GM18868 (cell line): ENCODE measurements at regions not wholly inside any gene's neighbourhood (a gene's known extent, or its start where the extent isn't known, plus 50 kb on each side); places are given as distances from the start of the nearest gene placed in this dataset.

Source experiments
- ATAC-seq: cut with Tn5 transposase; IDR thresholded peaks from one replicate; pipeline ENCODE4 v1.9.1; 2021; ENCODE audit warnings: mild to moderate bottlenecking, moderate library complexity; ENCODE audit not compliant: unreplicated experiment

GRCh38 chr2:220980966-220981675, 591.0 kb downstream of the EPHA4 start:
- ATAC-seq, result no peak

GRCh38 chr2:220981926-220982325, 590.2 kb downstream of the EPHA4 start:
- ATAC-seq, result no peak

DNA sequence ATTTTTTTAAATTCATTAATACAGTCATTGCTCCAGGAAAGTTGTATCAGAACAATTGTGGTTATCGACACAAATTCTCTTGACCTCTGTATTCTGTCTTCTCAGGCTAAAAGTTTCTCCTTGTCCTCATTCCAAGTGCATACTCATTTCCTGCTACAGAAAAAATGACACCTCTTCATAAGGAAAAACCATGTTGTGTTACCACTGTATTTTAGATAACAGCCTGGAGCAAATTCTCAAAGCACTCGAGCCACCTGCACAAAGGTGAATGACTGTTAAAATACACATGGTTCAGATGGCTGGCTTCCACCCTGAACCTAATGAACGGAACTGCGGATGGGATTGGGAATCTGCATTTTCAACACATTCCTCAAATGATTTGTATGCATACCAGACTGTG, 586.5 kb downstream of the EPHA4 start:
- no peak for ATAC-seq

DNA sequence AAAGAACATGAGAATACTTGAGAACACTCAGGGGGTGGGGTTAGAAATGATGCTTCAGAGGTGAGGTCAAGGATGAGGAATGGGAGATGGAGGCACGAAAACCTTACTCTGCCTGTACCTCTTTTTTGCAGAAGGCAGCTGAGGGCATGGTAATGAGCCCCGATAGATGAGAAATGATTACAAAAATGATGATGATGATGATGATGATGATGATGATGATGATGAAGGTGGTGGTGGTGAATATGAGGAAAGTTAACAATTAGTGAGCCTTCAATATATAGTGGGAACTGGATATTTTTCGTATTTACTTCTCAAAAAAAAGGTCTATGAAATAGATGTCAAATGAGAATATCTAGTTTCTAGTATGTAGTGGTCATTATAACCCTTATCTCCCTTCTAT, 584.3 kb downstream of the EPHA4 start:
- no peak for ATAC-seq

DNA sequence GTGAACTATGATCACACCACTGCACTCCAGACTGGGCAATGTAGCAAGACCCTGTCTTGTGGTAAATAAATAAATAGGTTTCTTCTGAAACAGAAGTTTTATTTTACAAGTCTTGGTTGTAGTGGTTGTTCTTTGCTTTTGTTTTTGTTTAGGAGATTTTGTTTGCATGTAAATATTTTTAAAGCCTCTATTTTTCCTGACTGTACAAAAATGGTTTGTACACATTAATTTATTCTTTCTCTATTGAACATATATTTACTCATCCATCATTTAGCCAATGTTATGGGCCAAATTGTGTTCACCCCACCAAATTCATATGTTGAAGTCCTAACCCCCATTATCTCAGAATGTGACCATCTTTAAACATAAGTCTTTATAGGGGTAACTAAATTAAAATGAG, 580.1 kb downstream of the EPHA4 start:
- no peak for ATAC-seq

- no peak for ATAC-seq
Observed at GRCh38 chr2:220994846-220995245, 577.3 kb downstream of the EPHA4 start.

- ATAC-seq, result no peak
Observed at GRCh38 chr2:220995581-220995980, 576.5 kb downstream of the EPHA4 start.

- ATAC-seq, result no peak
Observed at GRCh38 chr2:220998156-220998555, 573.9 kb downstream of the EPHA4 start.

- ATAC-seq, result no peak
Observed at GRCh38 chr2:220999356-220999755, 572.7 kb downstream of the EPHA4 start.

GRCh38 chr2:221001381-221001801, 570.7 kb downstream of the EPHA4 start:
- ATAC-seq, result no peak

- no peak for ATAC-seq
Observed at GRCh38 chr2:221002101-221002685, 569.9 kb downstream of the EPHA4 start.

GRCh38 chr2:221005338-221005737, 566.8 kb downstream of the EPHA4 start:
- ATAC-seq, result no peak

DNA sequence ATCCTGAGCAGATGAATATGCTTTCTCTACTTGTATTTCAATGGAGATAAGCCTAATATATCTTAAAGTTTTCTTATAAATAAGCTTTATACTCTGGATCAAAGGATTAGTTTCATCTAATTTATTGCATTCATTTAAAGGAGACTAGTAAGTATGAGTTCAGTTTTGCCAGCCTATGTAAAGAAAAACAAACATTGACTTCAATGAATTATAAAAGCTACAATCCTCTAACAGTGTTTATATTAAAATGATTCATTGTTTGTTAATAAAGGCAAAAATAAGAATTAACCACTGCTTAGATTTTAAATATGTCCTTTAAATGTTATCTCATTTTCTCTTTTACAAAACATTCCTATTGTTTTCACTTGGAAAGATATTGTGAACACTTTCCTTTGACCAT, 566.0 kb downstream of the EPHA4 start:
- ATAC-seq, result no peak

DNA sequence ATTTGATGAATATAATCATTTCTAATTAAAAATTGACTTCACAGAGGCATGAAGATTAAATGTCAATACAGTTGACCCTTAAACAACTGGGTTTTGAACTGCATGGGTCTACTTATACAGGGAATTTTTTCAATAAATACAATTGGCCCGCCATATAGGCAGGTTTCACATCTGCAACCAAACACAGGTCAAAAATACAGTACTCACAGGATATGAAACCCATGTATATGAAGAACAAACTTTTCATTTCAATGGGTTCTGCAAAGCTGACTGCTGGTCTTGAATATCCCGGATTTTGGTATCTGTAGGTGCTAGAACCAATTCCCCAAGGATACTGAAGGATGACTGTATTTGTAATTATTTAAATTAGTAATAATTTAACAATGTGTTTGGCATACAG, 555.6 kb downstream of the EPHA4 start:
- ATAC-seq, result no peak

DNA sequence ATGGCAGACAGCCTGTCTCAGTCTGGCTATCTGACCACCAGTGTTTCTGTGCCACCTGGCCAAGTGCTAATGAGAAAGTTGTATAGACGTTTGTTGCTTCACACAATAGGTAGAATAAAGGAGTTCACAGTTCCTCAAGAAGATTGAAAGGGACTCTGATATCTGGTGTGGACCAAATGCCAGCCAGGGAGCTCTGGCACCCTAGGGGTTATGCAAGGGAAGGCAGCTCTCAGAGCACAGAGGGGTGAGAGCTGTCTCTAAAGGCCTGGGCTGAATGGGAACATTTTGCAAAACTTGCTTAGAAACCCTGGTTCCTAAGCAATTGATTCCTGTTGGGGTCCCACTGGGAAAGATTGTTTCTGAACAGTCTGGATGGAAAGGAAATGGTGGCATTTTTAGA, 553.8 kb downstream of the EPHA4 start:
- ATAC-seq, result no peak

DNA sequence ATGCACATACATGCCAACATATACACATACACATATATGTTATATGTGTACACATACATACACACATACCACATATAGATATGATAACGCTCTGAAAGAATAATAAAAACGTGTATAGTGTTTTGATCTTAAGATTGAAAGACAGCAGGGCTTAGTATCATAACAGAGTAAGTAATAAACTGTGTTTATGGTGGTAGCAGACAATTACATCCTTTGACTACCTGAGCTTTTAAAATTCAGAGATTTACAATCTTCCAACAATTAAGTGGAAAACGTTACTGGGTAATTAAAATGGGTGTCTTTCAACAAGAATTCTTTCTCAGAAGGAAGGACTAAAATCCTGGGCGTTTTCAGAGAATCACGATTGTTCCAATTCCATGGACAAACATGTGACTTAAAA, 552.4 kb downstream of the EPHA4 start:
- no peak for ATAC-seq

GRCh38 chr2:221022554-221022953, 549.5 kb downstream of the EPHA4 start:
- no peak for ATAC-seq

- peak; percentile 46 for ATAC-seq
Observed at GRCh38 chr2:221025398-221025797, 546.7 kb downstream of the EPHA4 start.

DNA sequence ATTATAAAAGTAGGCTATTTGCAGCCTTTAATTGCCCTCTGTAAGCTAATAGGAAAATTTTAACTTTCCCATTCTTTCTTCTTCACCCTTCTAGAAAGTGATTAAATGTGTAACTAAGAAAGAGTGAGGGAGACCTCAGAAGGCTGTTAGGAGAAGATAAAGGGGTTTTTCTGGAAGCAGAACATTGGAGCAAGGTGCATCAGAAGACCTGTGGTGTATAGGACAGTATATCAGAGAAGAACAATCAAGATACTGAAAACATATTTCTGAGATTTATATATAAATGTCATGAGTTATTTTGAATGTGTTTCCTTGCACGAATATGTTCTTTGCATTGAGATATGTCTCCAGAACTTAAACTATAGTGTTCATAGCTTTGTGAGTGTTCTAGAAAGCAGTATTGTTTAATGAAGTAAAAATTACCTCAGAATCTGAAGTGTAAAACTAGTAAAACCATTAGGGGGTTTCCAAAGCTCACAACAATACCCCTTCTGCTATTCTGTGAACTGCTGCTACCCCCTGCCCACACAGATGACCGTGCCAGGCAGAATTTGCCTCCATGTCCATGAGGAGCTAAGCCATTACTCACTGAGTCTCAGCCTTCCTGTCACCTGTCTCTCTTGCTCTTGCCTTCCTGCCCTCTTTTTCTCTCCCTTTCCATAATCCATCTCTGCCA, 537.9 kb downstream of the EPHA4 start:
- peak; percentile 50 for ATAC-seq

DNA sequence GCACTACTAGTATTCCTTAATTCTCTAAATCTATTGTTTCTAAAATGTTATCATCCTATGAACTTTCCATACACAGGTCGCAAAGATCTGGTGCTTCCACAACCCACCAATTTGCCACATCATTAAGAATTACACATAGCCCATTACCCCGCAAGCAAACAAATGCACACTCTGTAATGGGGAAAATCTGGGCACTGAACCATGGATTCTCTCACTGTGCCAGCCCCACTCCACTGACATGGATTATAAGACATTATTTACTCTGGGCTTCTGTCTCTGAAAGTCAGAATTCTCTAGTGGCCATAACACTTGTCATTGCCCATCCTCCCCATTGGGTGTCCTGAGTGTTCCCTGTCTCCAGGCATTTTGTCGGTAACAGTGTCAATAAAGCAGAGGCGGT, 537.1 kb downstream of the EPHA4 start:
- no peak for ATAC-seq

DNA sequence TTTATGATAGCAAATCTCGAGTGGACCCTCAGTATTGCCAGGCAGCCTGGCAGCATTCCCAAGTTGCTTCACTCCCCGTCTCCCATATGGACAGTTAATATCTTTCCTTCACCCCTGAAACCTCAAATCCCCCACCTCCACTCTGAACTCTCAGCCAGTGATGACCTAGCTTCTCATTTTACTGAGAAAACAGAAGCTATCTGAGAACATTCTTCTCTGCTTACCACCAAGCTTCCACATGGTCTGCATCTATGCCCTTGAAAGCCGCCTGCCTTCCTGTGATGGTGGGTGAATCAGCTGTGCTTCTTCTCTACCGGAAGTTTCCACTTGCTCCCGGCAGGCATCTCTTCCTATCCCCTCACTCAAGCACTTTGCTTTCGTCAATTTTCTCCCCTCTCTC, 529.2 kb downstream of the EPHA4 start:
- ATAC-seq, result no peak

DNA sequence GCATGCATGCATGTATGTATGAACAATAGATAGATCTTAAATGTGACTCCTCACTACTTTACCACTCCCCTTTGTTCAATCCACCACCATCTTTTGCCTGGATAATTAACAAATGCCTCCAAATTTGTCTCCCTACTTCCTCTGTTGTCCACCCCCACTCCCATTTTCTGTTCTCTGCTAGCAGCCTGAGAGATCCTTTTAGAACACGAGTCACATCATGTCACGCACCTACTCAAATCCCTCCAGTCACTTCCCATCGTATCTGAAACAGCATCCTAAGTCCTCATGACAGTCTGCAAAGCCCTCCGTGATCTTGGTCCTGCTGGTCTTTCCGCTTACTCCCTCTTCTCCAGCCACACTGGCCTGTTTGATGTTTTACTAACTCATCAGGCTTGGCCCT, 527.3 kb downstream of the EPHA4 start:
- ATAC-seq, result no peak
